ENCODE measurements at regions not wholly inside any gene's neighbourhood (a gene's known extent, or its start where the extent isn't known, plus 50 kb on each side); places are given as distances from the start of the nearest gene placed in this dataset.

DNA sequence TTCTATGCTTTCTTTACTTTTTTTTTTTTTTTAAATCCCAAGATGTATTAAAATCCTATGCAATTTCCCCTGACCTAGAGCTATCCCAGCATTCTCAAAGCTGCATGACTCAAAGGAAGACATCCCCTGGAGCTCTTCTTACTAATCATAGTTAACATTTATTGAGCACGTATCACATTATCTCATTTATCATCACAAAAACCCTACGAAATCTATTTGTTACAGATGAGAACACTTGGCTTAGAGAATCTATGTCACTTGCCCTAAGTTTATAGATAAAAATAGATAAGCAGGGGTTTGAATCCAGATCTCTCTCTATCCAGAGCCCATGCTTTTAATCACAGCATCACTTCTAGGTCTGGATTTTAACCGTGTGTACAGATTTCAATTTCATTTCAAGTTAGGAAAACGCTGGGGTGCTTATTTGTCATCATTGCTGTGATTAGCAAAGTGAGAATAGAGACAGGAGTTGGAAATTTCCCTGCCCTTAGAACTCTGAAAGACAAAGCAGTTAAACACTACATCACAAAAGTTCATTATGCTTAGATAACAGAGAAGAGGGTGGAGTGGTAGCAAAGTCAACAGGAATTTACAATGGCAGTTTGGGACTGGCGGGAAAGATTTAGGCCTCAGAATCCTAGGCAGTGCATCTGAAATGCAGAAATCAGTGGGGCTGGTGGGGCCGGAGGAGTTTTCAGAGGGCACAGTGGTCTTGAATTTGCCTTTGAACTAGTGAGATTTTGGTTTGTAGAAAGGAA is 177.7 kb upstream of the FRMD6 start:
- no peak for DNase-seq (ENCODE audit: low spot score)

DNA sequence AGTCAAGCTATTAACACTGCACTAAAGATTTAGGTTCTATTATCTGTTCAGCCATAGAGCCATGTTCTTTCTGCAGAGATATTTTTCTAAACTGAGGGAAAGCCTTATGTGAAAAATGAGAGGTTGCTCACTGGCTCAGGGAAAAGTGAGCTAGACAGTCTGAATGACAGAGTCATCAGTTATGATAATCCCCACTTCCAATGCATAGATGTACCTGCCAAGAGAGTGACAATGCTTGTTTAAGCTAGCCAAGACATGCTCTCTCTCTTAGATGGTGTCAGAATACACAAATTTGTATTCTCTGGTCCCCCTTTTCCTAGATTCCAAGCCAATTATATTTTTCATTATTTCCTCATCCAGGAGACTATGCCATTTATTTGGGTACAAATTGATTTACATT is 176.9 kb upstream of the FRMD6 start:
- DNase-seq (ENCODE audit: low spot score), result no peak

DNA sequence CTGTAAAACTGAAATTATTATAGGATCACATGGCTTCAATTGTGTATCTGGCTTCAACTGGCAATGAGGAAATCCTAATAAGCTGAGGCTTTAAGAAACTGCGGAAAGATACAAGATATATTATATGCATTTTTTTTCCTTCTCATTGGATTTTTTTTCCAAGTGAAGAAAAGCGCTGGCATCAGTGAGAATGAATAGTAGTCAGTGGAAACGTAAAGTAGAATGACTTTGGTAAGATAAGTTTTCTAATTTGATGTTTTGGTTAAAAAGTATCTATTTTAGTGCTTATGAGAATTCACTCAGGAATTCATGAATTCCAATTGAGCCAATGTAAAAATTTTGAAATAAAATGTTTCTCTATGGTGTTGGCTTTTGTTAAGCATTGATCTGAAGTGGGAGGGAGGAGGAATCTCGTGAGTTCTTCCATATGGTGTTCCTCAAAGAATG is 173.5 kb upstream of the FRMD6 start:
- DNase-seq (ENCODE audit: low spot score), result no peak

DNA sequence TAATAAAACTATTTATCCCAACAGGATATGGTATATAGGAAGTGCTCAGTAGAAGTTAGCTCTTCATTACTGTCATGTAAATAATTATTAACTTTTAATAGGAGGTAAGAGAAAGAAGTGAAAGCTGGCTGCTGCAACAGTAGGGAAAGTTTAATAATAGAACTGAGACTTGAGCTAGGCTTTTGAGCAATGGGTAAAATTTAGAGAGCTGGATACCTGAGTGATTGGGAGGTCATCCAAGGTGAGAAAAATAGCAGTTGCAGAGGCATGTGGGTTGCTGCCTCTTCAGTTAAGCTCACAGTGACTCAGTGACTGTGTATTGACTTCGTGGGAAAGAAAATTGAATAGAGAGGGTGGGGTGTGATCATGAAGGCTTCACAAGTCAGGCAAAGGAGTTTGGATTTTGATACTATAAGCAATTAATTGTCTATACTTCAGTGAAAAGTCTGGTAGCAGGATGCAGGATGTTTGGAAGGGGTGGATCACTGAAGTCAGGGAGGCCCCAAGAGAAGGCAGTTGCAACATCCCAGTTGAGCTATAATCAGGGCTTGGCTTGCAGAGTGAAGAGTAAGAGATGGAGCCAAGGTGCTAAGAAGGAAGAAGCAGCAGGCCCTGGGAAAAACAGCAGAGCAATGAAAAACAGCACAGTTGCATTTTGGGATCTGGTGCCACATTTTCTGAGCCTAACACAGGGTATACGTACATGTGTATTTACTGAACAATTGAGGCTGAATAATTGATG is 172.0 kb upstream of the FRMD6 start:
- no peak for DNase-seq (ENCODE audit: low spot score)

DNA sequence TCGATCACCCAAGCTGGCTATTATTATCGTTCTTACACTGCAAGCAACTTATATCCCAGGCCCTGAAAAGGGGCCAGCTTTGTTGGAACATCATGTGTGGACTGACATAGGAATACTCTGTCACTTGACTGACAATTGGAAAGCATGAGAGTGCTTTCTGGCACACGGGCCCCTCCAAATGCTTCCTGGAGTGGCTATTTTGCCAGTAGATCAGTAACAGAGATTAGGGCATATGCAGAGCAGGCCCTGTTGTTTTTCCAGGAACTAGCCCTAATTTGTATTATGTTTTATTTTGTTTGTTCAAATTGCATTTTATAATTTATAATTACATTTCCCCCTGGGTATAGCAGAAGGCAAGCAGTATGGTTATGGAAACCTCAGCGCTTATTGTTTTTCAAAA is 170.1 kb upstream of the FRMD6 start:
- DNase-seq (ENCODE audit: low spot score), result no peak

DNA sequence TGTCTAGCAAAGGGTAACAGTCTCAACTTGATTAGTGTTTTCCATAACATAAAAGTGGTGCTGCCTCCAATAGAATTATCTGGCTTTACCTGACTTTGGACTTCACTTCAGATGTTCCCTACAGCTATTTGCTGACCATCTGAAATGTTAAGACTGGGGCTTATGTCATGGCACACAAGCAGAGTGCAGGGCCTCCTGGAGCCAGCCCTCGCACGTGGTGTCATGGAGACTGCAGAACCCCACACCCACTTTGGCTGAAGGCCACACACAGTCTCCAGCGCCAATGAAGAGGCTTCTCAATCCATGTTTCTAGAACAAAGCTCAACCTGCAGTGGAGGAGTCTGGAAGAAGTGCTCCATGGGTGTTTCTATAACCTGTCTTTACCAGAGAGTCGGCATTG is 169.6 kb upstream of the FRMD6 start:
- no peak for DNase-seq (ENCODE audit: low spot score)

DNA sequence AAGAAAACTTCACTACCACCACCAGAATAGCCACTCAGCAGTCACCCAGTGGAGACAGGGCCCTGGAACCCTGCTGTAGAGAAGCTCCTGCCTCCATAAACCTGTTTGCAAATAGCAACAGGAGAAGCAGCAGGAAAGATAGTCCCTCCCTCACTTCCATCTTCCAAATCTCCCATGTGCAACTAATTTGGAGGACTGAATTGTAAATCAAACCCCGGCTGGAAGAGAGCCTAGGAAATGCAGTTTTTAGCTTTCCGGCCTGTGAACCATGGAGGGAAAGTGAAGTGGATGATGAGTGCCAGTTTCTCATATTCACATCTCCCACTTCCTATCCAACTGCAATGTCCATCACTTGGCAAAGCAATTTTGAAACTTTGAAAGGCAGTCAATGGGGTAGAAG is 167.2 kb upstream of the FRMD6 start:
- DNase-seq (ENCODE audit: low spot score), result no peak

DNA sequence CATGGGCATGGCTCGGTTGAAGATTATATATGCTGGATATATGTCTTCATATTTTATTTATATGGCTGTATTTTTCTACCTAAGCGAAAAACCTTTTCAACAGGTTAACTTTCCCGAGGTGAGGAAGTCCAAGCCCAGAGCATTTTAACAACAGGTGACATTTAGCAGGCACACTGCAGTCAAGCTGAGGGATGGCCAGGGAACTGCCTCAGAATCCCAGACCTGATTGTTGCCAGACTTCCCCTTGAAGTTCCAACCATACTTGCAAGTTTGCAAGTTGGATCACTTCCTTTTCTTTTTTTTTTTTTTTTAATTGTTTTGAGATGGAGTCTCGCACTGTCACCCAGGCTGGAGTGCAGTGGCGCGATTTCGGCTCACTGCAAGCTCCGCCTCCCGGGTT is 166.0 kb upstream of the FRMD6 start:
- no peak for DNase-seq (ENCODE audit: low spot score)

DNA sequence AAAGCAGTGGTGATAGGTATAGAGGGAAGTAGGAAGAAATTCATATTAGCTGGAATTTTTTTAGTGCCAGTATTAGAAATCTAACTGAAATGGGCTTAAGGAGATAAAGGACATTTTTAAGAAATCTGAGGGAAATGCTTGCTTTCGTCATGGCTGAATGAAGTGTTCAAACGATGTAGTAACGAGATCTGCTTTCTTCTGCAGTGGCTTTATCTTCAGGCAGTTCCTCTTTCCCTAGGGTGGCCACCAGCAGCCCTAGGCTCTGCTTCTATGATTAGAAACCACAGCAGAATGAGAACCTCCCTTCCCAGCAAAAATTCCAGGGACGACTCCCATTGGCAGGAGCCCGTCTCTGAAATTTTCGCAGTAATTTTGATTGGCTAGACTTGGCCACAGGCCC is 163.9 kb upstream of the FRMD6 start:
- no peak for DNase-seq (ENCODE audit: low spot score)

DNA sequence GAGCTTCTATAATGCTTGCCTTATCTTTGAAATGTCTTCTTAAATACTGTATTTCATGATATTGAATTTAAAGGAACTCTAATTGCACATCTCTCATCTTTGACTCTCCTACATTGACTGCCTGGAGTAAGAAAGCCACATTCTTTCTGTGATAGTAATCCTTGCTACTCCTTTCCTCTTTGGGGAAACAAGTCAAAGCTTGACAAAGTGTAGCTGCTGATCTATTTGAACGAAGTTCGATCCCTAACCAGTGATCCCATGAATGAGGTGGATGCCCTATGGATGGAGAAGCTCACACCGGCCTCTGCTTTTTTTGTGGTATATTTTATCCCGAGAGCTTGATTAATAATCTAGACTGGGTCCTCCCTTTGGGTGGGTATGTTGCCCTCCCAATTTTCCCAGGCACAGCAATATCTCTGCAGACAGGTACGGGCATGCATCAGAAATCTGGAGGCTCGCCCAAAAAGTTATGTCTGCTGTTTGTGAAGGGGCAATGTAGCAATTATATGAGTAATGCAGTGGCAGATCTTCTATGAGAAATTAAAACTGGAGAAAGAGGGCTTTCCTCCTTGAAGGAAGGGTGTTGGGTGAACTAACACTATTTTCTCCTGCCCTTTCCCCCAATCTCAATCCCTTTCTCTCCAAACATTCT is 163.0 kb upstream of the FRMD6 start:
- no peak for DNase-seq (ENCODE audit: low spot score)

DNA sequence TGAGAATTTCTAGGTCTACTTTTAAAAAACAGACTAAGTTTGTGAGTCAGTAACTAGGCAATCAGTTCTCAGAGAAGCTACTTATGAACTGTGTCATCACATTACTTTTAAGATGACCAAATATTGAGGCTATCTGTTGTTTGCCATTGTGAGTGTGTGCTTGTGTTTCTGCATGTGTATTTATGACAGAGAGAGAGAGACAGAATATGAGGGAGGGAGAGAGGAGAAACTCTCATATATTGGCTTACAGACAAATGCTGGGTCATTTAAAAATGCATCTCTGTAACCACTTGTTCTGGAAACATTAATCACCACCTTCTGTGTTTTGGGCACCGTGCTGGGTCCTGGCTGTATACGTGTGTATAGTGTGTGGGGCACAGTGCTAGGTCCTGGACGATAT is 161.5 kb upstream of the FRMD6 start:
- DNase-seq (ENCODE audit: low spot score), result no peak

DNA sequence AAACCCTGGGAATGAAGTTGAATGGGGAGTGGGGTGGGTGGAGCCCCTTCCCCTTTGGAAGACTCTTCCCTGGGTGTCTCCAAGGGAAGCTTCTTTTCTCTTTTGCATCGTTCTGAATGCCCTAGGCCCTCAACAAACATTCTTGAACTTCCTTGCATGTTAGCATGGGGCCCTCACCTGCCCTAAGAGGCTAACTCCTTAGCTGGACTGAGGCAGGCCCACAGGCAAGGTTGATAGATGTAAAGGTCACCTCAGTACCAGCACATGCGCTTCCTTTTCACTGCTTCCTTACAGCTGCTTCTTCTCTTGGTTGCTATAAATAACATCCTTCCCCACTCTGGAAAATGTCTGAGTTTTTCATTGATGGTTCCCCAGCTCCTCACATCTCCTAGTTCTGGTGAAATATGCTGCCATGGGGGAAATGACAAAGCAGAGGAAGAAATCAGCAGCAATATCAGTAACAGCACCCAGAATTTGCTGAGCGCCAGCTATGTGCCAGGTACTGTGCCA is 160.6 kb upstream of the FRMD6 start:
- no peak for DNase-seq (ENCODE audit: low spot score)

DNA sequence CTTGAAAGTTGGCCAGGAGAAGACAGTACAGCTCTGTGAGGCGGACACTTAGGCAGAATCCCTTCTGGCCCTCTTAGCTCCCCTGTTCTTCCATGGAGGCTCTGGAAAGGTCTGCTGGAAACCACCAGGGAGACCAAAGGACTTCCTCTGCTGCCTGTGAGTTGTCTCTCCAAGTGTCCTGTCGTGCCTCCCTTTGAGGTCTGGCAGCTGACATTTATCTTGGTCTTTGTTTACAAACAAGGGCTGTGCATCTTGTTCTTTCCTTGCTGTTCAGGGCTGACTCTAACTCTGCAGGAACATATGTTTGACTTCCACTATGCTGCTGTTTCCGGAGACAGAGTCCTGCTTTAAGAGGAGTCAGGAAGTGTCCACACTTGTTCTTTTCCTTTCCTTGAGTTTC is 159.9 kb upstream of the FRMD6 start:
- no peak for DNase-seq (ENCODE audit: low spot score)

DNA sequence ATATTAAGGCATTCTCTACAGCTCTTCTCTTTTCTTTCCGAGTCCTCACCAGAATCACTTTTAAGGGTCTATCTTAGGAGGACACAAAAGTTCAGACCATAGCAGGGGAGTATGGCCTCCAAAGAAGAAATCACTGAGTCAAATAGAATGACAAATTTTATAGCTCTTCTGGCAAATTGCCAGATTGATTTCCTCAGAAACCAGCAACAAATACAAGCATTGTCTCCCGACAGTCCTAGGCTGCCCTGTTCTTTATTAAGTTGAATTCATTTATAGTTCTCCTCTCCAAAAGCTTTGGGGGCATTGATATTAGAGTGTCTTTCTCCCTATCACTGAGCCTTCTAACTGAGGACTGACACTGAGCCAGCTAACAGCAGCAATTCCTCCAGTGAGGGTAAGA is 156.4 kb upstream of the FRMD6 start:
- no peak for DNase-seq (ENCODE audit: low spot score)

DNA sequence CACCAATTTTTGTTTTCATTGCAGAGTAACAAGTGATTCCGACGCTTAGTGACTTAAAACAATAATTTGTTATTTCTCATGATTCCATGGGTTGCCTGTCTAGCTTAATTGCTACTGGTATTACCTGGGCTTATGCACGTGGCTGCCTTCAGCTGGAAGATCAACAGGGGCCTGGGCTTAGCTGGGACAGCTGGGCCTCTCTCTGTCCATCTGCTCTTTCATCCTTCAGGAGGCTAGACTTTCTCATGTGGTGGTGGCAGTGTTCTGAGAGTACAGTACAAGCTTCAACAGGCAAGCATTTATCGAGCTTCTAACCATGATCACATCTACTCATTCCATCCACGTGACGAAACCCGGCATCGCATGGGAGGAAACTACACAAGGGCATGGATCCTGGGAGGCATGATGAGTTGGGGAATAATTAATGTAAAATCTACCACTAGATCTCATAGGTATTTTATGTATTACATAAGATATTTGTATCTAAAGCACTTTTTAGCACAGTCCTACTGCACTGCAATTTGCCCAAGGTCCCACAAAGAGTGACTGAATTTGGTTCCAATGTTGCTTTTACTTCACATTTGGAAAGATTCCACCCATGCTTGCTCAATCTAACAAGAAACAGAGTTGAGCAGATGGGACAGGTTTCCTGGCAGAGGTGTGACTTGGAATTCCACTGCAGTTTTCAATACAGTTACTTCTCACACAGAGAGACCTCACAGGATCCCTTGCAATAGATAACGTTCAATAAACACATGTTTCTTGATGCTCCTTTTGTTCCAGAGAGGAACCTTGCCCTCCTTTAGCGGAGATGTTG is 153.1 kb upstream of the FRMD6 start:
- DNase-seq (ENCODE audit: low spot score), result no peak

DNA sequence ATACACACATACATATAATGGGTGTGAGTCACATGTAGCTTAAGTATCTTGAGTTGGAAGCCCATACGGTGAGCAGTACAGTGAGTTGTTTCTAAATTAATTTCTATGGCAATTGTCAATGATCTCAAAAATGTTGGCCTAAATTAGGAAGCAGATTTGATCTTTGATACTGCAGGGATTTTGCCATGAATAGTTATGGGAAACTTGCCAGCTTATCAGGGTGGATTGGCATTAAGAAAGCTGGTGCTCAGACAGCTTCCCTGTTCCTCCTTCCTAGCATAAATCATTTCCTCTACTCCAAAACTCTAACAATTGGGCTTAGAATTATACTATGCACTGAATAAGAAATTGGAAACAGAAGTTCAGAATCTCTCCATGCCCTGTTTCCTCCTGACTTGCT is 150.9 kb upstream of the FRMD6 start:
- DNase-seq (ENCODE audit: low spot score), result no peak

DNA sequence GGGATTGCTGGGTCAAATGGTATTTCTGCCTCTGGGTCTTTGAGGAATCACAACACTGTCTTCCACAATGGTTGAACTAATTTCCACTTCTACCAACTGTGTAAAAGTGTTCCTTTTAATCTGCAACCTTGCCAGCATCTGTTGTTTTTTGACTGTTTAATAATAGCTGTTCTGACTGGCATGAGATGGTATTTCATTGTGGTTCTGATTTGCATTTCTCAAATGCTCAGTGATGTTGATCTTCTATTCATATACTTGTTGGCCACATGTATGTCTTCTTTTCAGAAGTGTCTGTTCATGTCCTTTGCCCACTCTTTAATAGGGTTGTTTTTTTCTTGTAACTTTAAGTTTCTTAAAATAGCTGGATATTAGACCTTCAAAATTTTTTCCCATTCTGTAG is 150.0 kb upstream of the FRMD6 start:
- no peak for DNase-seq (ENCODE audit: low spot score)

DNA sequence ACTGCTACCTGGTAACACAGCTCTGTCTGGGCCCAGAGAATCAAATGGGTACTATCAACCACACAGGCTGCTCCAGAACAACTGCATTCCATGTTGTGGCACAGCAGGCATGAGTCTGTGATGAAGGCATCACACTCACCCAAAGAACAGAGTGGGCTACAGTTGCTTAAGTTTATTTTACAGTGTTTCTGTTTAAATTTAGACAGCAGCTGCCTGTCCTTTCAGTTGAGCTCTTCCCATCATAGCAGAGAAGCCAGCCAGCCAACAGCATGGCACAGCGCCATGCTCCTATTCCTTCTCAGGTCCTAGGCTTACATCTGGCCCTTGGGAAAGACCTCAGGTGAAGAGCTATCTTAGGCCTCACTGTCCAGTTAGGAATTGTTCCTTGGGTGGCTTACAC is 147.0 kb upstream of the FRMD6 start:
- no peak for DNase-seq (ENCODE audit: low spot score)

DNA sequence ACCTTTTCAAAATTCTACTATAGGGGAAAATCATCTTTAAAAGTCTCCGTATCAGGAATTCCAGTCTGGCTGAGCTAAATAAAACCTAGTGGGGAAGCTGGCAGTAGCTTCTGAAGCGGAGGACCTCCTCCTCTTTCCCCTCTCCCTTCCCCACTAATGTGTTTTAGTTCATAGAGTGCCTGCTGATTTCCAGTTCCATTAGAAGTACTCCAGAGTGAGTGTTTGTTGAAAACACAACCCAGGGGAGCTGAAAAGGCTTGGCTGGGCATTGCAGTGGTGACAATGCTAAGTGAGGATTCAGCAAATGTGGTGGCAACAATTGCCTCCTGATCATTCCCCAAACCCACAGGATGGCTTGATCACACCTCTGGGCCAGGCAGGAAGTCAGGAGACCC is 144.2 kb upstream of the FRMD6 start:
- DNase-seq (ENCODE audit: low spot score), result no peak

DNA sequence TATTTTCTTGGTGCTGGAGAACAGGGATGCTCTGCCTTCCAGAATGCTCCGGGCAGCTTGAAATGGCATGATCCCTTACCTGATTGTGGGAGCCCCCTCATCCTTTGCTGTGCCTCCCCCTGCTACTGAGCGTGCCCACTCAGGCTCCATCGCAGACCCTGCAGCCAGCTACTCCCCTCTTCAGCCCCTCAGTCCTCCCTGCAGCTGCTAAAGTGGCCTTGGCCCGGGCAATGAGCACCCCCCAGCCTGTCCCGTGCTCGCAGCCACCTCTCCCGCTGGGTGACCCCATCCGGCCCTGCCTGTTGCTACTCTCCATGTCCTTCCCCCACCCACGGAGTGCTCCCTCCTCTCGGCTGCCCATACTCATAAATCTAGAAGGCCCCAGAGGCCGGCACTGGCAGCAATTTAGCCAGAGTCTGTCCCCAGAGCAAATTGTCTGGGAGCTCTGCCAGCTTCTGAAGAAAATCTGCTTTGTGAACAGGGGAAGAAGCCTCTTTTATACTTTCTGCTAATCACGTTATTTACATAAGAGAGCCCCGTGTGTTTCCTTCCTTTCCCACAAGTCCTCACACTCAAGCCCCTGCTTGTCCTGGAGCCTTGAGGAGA is 143.7 kb upstream of the FRMD6 start:
- no peak for DNase-seq (ENCODE audit: low spot score)

DNA sequence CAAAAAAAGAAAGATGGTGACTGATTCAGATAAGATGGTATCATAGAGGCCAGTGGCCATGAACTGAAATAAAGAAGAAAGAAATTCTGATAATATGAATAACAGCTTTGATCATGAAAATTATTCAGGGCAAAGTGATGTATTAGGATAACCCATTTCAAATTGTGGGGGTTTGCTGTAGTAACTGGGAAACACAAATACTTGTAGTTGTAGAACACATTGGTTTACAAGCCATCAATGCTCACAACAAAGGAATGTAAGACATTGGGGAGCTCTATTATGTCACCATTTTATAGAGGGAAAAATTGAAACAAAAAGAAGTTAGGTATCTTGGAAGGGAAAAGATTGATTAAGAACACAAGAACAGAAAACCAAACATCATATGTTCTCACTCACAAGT is 140.4 kb upstream of the FRMD6 start:
- no peak for DNase-seq (ENCODE audit: low spot score)

DNA sequence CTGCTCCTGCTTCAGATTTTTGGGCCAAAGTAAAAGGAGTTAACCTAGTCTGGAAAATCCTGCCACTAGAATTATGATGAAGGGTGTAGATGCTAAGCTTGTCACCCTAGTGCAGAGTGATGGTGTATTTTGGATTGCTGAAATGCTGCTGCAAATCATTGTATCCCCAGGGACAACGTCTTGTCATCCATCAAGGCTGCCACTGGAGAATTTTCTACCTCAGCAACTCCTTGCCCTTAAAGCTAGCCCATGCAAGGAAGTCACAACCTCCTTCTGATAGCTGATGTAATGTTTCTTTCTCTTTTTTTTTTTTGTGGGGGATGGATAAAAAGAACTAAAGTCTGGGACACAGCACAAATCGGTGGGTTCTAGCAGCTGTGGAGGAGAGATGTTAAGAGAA is 139.4 kb upstream of the FRMD6 start:
- DNase-seq (ENCODE audit: low spot score), result no peak

All from NAMALWA (cell line).